Endothelial cell of hepatic sinusoid (primary cell): ENCODE measurements at regions not wholly inside any gene's neighbourhood (a gene's known extent, or its start where the extent isn't known, plus 50 kb on each side); places are given as distances from the start of the nearest gene placed in this dataset.
"Not testable (repeated sequence)": the region's sequence is repeated elsewhere in the genome, so short reads cannot be mapped to it uniquely, and the experiment has no call there.

ENCODE experiments used
- in situ Hi-C: cut with HindIII; loops from 2 replicates; pipeline ENCODE4 v1.10.0; 2017; ENCODE audit warnings: low sequenced_read_pairs

- in situ Hi-C loops: no loop called here
Observed at GRCh38 chr14:28284546-28285300, 481.9 kb upstream of the FOXG1 start.

- in situ Hi-C loops: no loop called here
Observed at GRCh38 chr14:28294834-28295440, 471.6 kb upstream of the FOXG1 start.

- in situ Hi-C loops: no loop called here
Observed at GRCh38 chr14:28297559-28297958, 469.0 kb upstream of the FOXG1 start.

GRCh38 chr14:28298156-28298555 lies 468.4 kb upstream of the FOXG1 start:
- in situ Hi-C loops: no loop called here

GRCh38 chr14:28299227-28299626 lies 467.4 kb upstream of the FOXG1 start:
- in situ Hi-C loops: no loop called here

- in situ Hi-C loops: no loop called here
Observed at GRCh38 chr14:28300356-28300755, 466.2 kb upstream of the FOXG1 start.

- in situ Hi-C loops: no loop called here
Observed at GRCh38 chr14:28301179-28301578, 465.4 kb upstream of the FOXG1 start.

- in situ Hi-C loops: no loop called here
Observed at GRCh38 chr14:28303248-28303647, 463.3 kb upstream of the FOXG1 start.

- in situ Hi-C loops: no loop called here
Observed at GRCh38 chr14:28305938-28306337, 460.6 kb upstream of the FOXG1 start.

GRCh38 chr14:28307506-28307905 lies 459.1 kb upstream of the FOXG1 start:
- in situ Hi-C loops: no loop called here

- in situ Hi-C loops: no loop called here
Observed at GRCh38 chr14:28308734-28309133, 457.9 kb upstream of the FOXG1 start.

GRCh38 chr14:28317890-28318675 lies 448.5 kb upstream of the FOXG1 start:
- in situ Hi-C loops: not testable (repeated sequence)

- in situ Hi-C loops: no loop called here
Observed at GRCh38 chr14:28321475-28322244, 444.9 kb upstream of the FOXG1 start.

GRCh38 chr14:28323366-28323765 lies 443.2 kb upstream of the FOXG1 start:
- in situ Hi-C loops: no loop called here

GRCh38 chr14:28323951-28324741 lies 442.4 kb upstream of the FOXG1 start:
- in situ Hi-C loops: no loop called here

- in situ Hi-C loops: no loop called here
Observed at GRCh38 chr14:28340816-28341215, 425.8 kb upstream of the FOXG1 start.

GRCh38 chr14:28344381-28344780 lies 422.2 kb upstream of the FOXG1 start:
- in situ Hi-C loops: no loop called here

- in situ Hi-C loops: no loop called here
Observed at GRCh38 chr14:28348797-28349196, 417.8 kb upstream of the FOXG1 start.

- in situ Hi-C loops: no loop called here
Observed at GRCh38 chr14:28356819-28357218, 409.8 kb upstream of the FOXG1 start.

- in situ Hi-C loops: no loop called here
Observed at GRCh38 chr14:28361486-28361885, 405.1 kb upstream of the FOXG1 start.
